GM13976 (cell line): ENCODE measurements at regions not wholly inside any gene's neighbourhood (a gene's known extent, or its start where the extent isn't known, plus 50 kb on each side); places are given as distances from the start of the nearest gene placed in this dataset.

Experiments used
- DNase-seq: peaks from one replicate; pipeline ENCODE4 v3.0.0; 2012; ENCODE audit warnings: low spot score
- in situ Hi-C: fragments of 300-500 bp; cut with MboI; formaldehyde crosslinking; loops from one replicate; pipeline ENCODE4 v1.12.0; 2022; ENCODE audit warnings: low sequenced_read_pairs, mixed read lengths, inconsistent platforms; ENCODE audit not compliant: unreplicated experiment
- TF ChIP-seq, protein P1 (sequence below): IDR thresholded peaks from 2 replicates; pipeline ENCODE4 v1.5.1; 2012; ENCODE audit warnings: borderline replicate concordance, mild to moderate bottlenecking; ENCODE audit not compliant: insufficient read depth; ENCODE audit errors: extremely low read depth, missing control alignments, control extremely low read depth

DNA sequence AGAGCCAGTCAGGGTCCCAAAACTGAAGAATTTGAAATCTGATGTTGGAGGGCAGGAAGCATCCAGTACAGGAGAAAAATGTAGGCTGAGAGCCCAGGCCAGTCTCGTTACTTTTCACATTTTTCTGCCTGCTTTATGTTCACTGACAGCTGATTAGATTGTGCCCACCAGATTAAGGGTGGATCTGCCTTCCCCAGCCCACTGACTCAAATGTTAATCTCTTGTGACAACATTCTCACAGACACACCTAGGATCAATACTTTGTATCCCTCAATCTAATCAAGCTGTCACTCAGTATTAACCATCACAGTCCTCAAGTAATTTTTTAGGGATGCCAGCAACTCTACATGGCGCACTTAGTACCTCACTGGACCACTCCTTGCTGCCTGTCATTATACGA is 1345.3 kb downstream of the FAM181B start:
- no peak for DNase-seq
- TF ChIP-seq, protein P1, sequence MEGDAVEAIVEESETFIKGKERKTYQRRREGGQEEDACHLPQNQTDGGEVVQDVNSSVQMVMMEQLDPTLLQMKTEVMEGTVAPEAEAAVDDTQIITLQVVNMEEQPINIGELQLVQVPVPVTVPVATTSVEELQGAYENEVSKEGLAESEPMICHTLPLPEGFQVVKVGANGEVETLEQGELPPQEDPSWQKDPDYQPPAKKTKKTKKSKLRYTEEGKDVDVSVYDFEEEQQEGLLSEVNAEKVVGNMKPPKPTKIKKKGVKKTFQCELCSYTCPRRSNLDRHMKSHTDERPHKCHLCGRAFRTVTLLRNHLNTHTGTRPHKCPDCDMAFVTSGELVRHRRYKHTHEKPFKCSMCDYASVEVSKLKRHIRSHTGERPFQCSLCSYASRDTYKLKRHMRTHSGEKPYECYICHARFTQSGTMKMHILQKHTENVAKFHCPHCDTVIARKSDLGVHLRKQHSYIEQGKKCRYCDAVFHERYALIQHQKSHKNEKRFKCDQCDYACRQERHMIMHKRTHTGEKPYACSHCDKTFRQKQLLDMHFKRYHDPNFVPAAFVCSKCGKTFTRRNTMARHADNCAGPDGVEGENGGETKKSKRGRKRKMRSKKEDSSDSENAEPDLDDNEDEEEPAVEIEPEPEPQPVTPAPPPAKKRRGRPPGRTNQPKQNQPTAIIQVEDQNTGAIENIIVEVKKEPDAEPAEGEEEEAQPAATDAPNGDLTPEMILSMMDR: no peak
- in situ Hi-C loops: no loop called here

DNA sequence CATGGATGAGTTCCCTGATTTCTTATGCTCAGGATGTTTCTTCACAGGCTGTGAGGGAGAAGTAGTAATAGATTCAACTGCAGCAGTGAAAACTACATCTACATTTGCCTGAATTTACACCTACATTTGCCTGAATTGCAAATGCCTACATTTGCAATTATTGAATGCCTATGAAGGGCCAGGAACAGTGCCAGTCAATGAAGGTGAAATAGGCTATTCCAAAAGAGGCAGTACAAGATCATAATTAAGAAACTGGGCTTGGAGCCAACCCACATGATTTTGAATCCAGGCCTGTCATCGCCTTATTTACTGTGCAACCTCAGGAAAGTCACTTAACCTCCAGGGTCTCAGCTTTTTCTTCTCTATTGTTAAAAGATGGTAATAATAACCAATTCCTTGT is 1353.3 kb downstream of the FAM181B start:
- TF ChIP-seq, protein P1: no peak
- no peak for DNase-seq
- in situ Hi-C loops: no loop called here

DNA sequence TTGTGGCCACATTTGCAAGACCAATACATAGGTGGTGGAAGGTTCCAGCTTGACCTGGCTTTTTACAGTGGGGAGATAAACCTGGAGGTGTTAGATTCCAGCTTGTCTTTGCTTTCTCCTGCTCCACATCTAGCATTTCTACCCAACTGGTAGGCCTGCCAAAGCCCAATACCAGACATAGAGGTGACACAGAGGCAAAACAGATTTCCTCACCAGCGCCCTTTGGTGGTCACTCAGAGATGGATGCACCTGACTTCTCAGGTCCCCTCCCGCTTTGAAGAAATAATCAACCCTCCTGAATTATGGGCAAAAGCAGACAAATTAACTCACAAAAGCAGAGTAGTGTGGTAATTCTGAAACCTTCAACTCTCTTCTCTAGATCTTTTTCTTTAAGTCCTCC is 1356.2 kb downstream of the FAM181B start:
- DNase-seq: no peak
- in situ Hi-C loops: no loop called here
- TF ChIP-seq, protein P1: no peak

DNA sequence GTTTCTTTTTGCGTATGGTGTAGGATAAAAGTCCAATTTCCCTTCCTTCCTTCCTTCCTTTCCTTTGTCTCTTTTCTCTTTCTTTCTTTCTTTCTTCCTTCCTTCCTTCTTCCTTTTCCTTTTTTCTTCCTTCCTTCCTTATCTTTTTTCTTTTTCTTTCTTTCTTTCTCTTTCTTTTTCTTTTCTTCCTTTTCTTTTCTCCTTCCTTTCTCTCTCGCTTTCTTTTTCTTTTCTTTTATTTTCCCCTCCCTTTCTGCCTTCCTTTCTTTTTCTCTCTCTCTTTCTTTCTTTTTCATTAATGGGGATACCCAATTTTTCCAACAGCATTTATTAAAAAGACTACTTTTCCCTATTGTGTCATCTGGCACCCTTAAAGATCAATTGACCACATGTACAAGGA is 1359.7 kb downstream of the FAM181B start:
- DNase-seq: no peak
- TF ChIP-seq, protein P1: no peak
- in situ Hi-C loops: no loop called here

DNA sequence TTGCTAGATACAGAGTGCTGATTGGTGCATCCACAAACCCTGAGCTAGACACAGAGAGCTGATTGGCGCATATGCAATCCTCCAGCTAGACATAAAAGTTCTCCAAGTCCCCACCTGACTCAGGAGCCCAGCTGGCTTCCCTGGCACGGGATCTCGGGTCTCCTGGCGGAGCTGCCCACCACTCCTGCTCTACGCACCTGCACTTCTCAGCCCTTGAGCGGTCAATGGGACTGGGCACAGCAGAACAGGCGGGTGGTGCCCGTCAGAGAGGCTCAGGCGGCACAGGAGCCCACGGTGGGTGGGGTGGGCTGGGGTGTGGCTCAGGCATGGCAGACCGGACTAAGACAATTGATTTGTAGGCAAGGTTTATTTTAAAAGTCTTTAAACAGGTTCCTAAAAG is 1365.5 kb downstream of the FAM181B start:
- DNase-seq: no peak
- in situ Hi-C loops: no loop called here
- TF ChIP-seq, protein P1: no peak

DNA sequence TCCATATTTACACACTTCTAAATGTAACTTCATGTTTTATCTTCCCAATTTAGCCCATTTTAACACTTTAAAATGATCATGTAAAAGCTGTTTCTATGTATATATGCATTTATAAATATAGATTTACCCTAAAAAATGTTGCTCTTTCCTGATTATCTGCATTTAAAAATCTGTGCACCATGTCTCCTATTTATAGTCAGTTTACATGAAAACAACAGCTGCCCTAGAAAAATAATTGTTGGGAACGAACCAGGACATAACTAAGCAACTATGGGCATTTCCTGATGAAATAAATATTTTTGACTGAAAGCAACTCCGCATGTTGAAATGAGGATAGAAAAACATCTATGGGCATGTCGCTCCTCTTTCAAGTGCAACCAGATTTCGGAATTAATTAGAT is 1368.2 kb downstream of the FAM181B start:
- in situ Hi-C loops: no loop called here
- no peak for DNase-seq
- TF ChIP-seq, protein P1: no peak

DNA sequence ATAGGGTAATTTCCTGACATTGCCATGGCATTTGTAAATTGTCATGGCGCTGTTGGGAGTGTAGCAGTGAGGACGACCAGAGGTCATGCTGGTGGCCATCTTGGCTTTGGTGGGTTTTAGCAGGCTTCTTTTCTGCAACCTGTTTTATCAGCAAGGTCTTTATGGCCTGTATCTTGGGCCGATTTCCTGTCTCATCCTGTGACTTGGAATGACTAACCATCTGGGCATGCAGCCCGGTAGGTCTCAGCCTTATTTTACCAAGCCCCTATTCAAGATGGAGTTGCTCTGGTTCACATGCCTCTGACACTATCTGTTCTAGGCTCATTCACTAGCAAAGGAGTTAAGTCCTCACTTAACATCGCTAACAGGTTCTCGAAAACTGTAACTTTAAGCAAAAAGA is 1374.2 kb downstream of the FAM181B start:
- in situ Hi-C loops: no loop called here
- TF ChIP-seq, protein P1: no peak

More for the DNA sequence above, 1374.2 kb downstream of the FAM181B start:
- DNase-seq: no peak
